CD4-positive, alpha-beta T cell treated with Interleukin-12 subunit alpha and Interleukin-12 subunit beta, for 1 hour (primary cell): ENCODE measurements at regions not wholly inside any gene's neighbourhood (a gene's known extent, or its start where the extent isn't known, plus 50 kb on each side); places are given as distances from the start of the nearest gene placed in this dataset.
"Not testable (repeated sequence)": the region's sequence is repeated elsewhere in the genome, so short reads cannot be mapped to it uniquely, and the experiment has no call there.

ENCODE experiments used
- DNase-seq: peaks from one replicate; pipeline ENCODE4 v3.0.0-alpha.2; 2020

GRCh38 chr11:122020902-122021301, 95.1 kb downstream of the BLID start:
- no peak for DNase-seq

GRCh38 chr11:122019908-122020694, 95.9 kb downstream of the BLID start:
- no peak for DNase-seq

GRCh38 chr11:122007601-122008071, 108.4 kb downstream of the BLID start:
- no peak for DNase-seq

GRCh38 chr11:122004446-122004845, 111.6 kb downstream of the BLID start:
- DNase-seq, result no peak

- DNase-seq, result no peak
Measured at GRCh38 chr11:122002926-122003325, 113.1 kb downstream of the BLID start.

GRCh38 chr11:122002047-122002446, 114.0 kb downstream of the BLID start:
- no peak for DNase-seq

GRCh38 chr11:121999651-122000050, 116.4 kb downstream of the BLID start:
- no peak for DNase-seq

- DNase-seq, result no peak
Measured at GRCh38 chr11:121996574-121996973, 119.4 kb downstream of the BLID start.

- no peak for DNase-seq
Measured at GRCh38 chr11:121983901-121984300, 132.1 kb downstream of the BLID start.

GRCh38 chr11:121977914-121978313, 138.1 kb downstream of the BLID start:
- not testable (repeated sequence) for DNase-seq

GRCh38 chr11:121968638-121969037, 147.4 kb downstream of the BLID start:
- no peak for DNase-seq

- no peak for DNase-seq
Measured at GRCh38 chr11:121967131-121967704, 148.8 kb downstream of the BLID start.

GRCh38 chr11:121965330-121965729, 150.7 kb downstream of the BLID start:
- DNase-seq, result no peak

- no peak for DNase-seq
Measured at GRCh38 chr11:121964591-121964990, 151.4 kb downstream of the BLID start.

GRCh38 chr11:121963846-121964245, 152.2 kb downstream of the BLID start:
- not testable (repeated sequence) for DNase-seq

GRCh38 chr11:121961321-121961801, 154.7 kb downstream of the BLID start:
- DNase-seq, result no peak

- no peak for DNase-seq
Measured at GRCh38 chr11:121958971-121959325, 157.1 kb downstream of the BLID start.

GRCh38 chr11:121958323-121958970, 157.6 kb downstream of the BLID start:
- no peak for DNase-seq

- no peak for DNase-seq
Measured at GRCh38 chr11:121953122-121953521, 162.9 kb downstream of the BLID start.

GRCh38 chr11:121950160-121950559, 165.9 kb downstream of the BLID start:
- no peak for DNase-seq

- DNase-seq, result no peak
Measured at GRCh38 chr11:121946514-121946913, 169.5 kb downstream of the BLID start.

- no peak for DNase-seq
Measured at GRCh38 chr11:121944556-121945230, 171.3 kb downstream of the BLID start.

GRCh38 chr11:121938076-121938475, 177.9 kb downstream of the BLID start:
- no peak for DNase-seq
